OCI-LY7 (cell line): ENCODE measurements at regions not wholly inside any gene's neighbourhood (a gene's known extent, or its start where the extent isn't known, plus 50 kb on each side); places are given as distances from the start of the nearest gene placed in this dataset.

Experiments used
- BruUV-seq: library from RNA; stranded (reverse); fragments of 400-500 nt; replicated peaks from 2 replicates; lab custom pipeline; 2021; lab: Mats Ljungman, UMichigan
- CTCF ChIA-PET: fragments of 300-600 bp; sonication (Branson Sonifier 250); formaldehyde crosslinking; loops from one replicate; lab custom pipeline; 2022; ENCODE audit warnings: antibody characterized with exemption; ENCODE audit not compliant: unreplicated experiment; lab: Charles Lee
- POLR2A ChIA-PET: fragments of 300-600 bp; sonication (Branson Sonifier 250); formaldehyde crosslinking; loops from one replicate; lab custom pipeline; 2022; ENCODE audit warnings: antibody characterized with exemption; lab: Charles Lee
- DNase-seq: peaks from one replicate; pipeline ENCODE4 v3.0.0-alpha.2; 2015; ENCODE audit warnings: low spot score
- H2AFZ ChIP-seq: fragments of 200-600 bp; sonication (generic), shearing (Covaris generic); 2 replicates; pipeline ENCODE4 v1.6.1; 2014; ENCODE audit warnings: mild to moderate bottlenecking, antibody characterized with exemption, low read length, moderate library complexity
- H3K27ac ChIP-seq: fragments of 200-600 bp; sonication (generic); 2 replicates; pipeline ENCODE4 v1.5.1; 2014; ENCODE audit warnings: mixed run types, low read depth, mild to moderate bottlenecking, moderate library complexity, low read length, inconsistent platforms; ENCODE audit not compliant: poor library complexity, severe bottlenecking
- H3K36me3 ChIP-seq: fragments of 200-600 bp; sonication (generic); 2 replicates; pipeline ENCODE4 v1.6.1; 2014; ENCODE audit warnings: mild to moderate bottlenecking, antibody characterized with exemption, low read length, moderate library complexity, mixed read lengths; ENCODE audit not compliant: insufficient read depth
- H3K4me1 ChIP-seq: fragments of 200-600 bp; sonication (generic); 2 replicates; pipeline ENCODE4 v1.5.1; 2014; ENCODE audit warnings: mild to moderate bottlenecking, low read length; ENCODE audit not compliant: insufficient read depth, poor library complexity, severe bottlenecking
- H3K4me2 ChIP-seq: fragments of 200-600 bp; sonication (generic); 2 replicates; pipeline ENCODE4 v1.6.1; 2014; ENCODE audit warnings: mild to moderate bottlenecking, low read length
- H3K4me3 ChIP-seq: fragments of 200-600 bp; sonication (generic); 2 replicates; pipeline ENCODE4 v1.5.1; 2014; ENCODE audit warnings: mild to moderate bottlenecking, low read depth, low read length; ENCODE audit not compliant: poor library complexity, severe bottlenecking
- H3K79me2 ChIP-seq: fragments of 200-600 bp; sonication (generic); 2 replicates; pipeline ENCODE4 v1.6.1; 2016; ENCODE audit warnings: low read depth, mild to moderate bottlenecking, low read length, moderate library complexity, mixed read lengths; ENCODE audit not compliant: insufficient read depth
- H3K9me2 ChIP-seq: fragments of 200-600 bp; sonication (generic); 2 replicates; pipeline ENCODE4 v1.6.1; 2016; ENCODE audit warnings: mild to moderate bottlenecking, low read length, mixed read lengths; ENCODE audit not compliant: insufficient read depth
- H3K9me3 ChIP-seq: fragments of 200-600 bp; sonication (generic); 2 replicates; pipeline ENCODE4 v1.6.1; 2014; ENCODE audit warnings: mild to moderate bottlenecking, mixed run types, low read length, mixed read lengths
- H4K20me1 ChIP-seq: fragments of 200-600 bp; sonication (generic); 2 replicates; pipeline ENCODE4 v1.6.1; 2014; ENCODE audit warnings: mild to moderate bottlenecking, antibody characterized with exemption, low read length, moderate library complexity, mixed read lengths; ENCODE audit not compliant: insufficient read depth
- CTCF ChIP-seq: fragments of 200-600 bp; sonication (generic); conservative IDR thresholded peaks from 2 replicates; pipeline ENCODE4 v1.5.1; 2014; ENCODE audit warnings: mild to moderate bottlenecking, antibody characterized with exemption, low read length, moderate library complexity, mixed read lengths
- EZH2phosphoT487 ChIP-seq: fragments of 200-600 bp; sonication (generic); IDR thresholded peaks from 2 replicates; pipeline ENCODE4 v1.6.1; 2018; ENCODE audit warnings: low read depth, borderline replicate concordance, mild to moderate bottlenecking, mixed run types, antibody characterized with exemption, low read length, moderate library complexity, mixed read lengths
- intact Hi-C: fragments of 100-400 bp; cut with micrococcal nuclease; formaldehyde crosslinking; loops from one replicate; pipeline ENCODE4 v1.10.0; 2022; ENCODE audit not compliant: unreplicated experiment

- H3K9me3 ChIP-seq = no peaks in the 10 kb centered on the region
- no peaks in the 10 kb centered on the region for H3K79me2 ChIP-seq
- ChIA-PET CTCF (no interaction called here), POLR2A (no interaction called here)
- no peak overlapping the region for H2AFZ ChIP-seq
- BruUV-seq = no TSS peak
- no peak for DNase-seq
- H3K36me3 ChIP-seq = no peaks in the 10 kb centered on the region
- H3K4me3 ChIP-seq = no peak overlapping the region
- intact Hi-C loops = no loop called here
- no peak for TF ChIP-seq EZH2phosphoT487
- no peak for TF ChIP-seq CTCF
- no peaks in the 10 kb centered on the region for H3K9me2 ChIP-seq
- H3K4me1 ChIP-seq = no peaks in the 10 kb centered on the region
- H3K27ac ChIP-seq = no peak overlapping the region
- H4K20me1 ChIP-seq = no peaks in the 10 kb centered on the region
- H3K4me2 ChIP-seq = no peak overlapping the region
Measured at GRCh38 chr3:81974751-81975150, 213.3 kb upstream of the GBE1 start.

GRCh38 chr3:81968658-81969057 is 207.2 kb upstream of the GBE1 start:
- Histone ChIP-seq H3K9me3 (no peaks in the 10 kb centered on the region), H3K4me2 (no peak overlapping the region), H3K27ac (no peak overlapping the region), H3K4me3 (no peak overlapping the region), H3K79me2 (no peaks in the 10 kb centered on the region), H3K36me3 (no peaks in the 10 kb centered on the region), H4K20me1 (no peaks in the 10 kb centered on the region), H3K4me1 (no peaks in the 10 kb centered on the region), H2AFZ (no peak overlapping the region), H3K9me2 (no peaks in the 10 kb centered on the region)
- TF ChIP-seq EZH2phosphoT487 = no peak
- TF ChIP-seq CTCF = no peak
- DNase-seq = no peak
- BruUV-seq = no TSS peak
- intact Hi-C loops = no loop called here
- ChIA-PET POLR2A (interaction anchor here (0.6 to 1.0 kb wide), 2 partner anchors 21 to 72 kb away, joined by 3 read pairs; no protein-coding TSS in a partner anchor), CTCF (no interaction called here)

- CTCF ChIA-PET = no interaction called here
Measured at GRCh38 chr3:81967393-81967792, 205.9 kb upstream of the GBE1 start.

More at GRCh38 chr3:81967393-81967792, 205.9 kb upstream of the GBE1 start:
- Histone ChIP-seq H3K27ac (no peak overlapping the region), H3K4me2 (no peak overlapping the region), H3K9me2 (no peaks in the 10 kb centered on the region), H3K36me3 (no peaks in the 10 kb centered on the region), H2AFZ (no peak overlapping the region), H3K4me1 (no peaks in the 10 kb centered on the region), H4K20me1 (no peaks in the 10 kb centered on the region), H3K79me2 (no peaks in the 10 kb centered on the region), H3K4me3 (no peak overlapping the region), H3K9me3 (no peaks in the 10 kb centered on the region)
- BruUV-seq = no TSS peak
- intact Hi-C loops = no loop called here
- POLR2A ChIA-PET = no interaction called here
- no peak for DNase-seq
- TF ChIP-seq EZH2phosphoT487 = no peak
- no peak for TF ChIP-seq CTCF
